WTC11 (cell line): ENCODE measurements at regions not wholly inside any gene's neighbourhood (a gene's known extent, or its start where the extent isn't known, plus 50 kb on each side); places are given as distances from the start of the nearest gene placed in this dataset.

Experiments used
- ATAC-seq: fragments of 200-7000 bp; cut with Tn5 transposase; 2 replicates; pipeline ENCODE4 v1.10.0; 2021; ENCODE audit warnings: mild to moderate bottlenecking, moderate library complexity
- CTCF ChIA-PET: fragments of 300-600 bp; sonication (Branson Sonifier 250); formaldehyde crosslinking; loops from one replicate; lab custom pipeline; 2021; ENCODE audit warnings: antibody characterized with exemption; lab: Charles Lee
- POLR2A ChIA-PET: fragments of 350-600 bp; sonication (Branson Sonifier 250); formaldehyde crosslinking; loops from one replicate; lab custom pipeline; 2021; ENCODE audit warnings: antibody characterized with exemption; lab: Charles Lee
- DNase-seq: peaks from one replicate; pipeline ENCODE4 v3.0.0; 2021; ENCODE audit warnings: low spot score
- H3K27ac Mint-ChIP-seq: 2 replicates; pipeline ENCODE4 v1.8.0; 2021; ENCODE audit warnings: mixed read lengths
- H3K27me3 Mint-ChIP-seq: 2 replicates; pipeline ENCODE4 v1.8.0; 2021; ENCODE audit warnings: low read depth, mild to moderate bottlenecking, moderate library complexity, mixed read lengths
- H3K36me3 Mint-ChIP-seq: 2 replicates; pipeline ENCODE4 v1.8.0; 2021; ENCODE audit warnings: mixed read lengths
- H3K4me1 Mint-ChIP-seq: 2 replicates; pipeline ENCODE4 v1.8.0; 2022; ENCODE audit warnings: mixed read lengths
- H3K4me3 Mint-ChIP-seq: 2 replicates; pipeline ENCODE4 v1.8.0; 2021; ENCODE audit warnings: mild to moderate bottlenecking, moderate library complexity, mixed read lengths
- H3K9me3 Mint-ChIP-seq: 2 replicates; pipeline ENCODE4 v1.8.0; 2021; ENCODE audit warnings: mixed read lengths
- AFF4 ChIP-seq: sonication (generic); formaldehyde crosslinking; IDR thresholded peaks from 2 replicates; pipeline ENCODE4 v1.8.1; 2023; ENCODE audit warnings: mild to moderate bottlenecking, missing genetic modification reagents, borderline replicate concordance
- ELF4 ChIP-seq: sonication (generic); formaldehyde crosslinking; IDR thresholded peaks from 2 replicates; pipeline ENCODE4 v1.8.1; 2022; ENCODE audit warnings: low read depth, mild to moderate bottlenecking, moderate library complexity, missing genetic modification reagents
- FOXK1 ChIP-seq: sonication (generic); formaldehyde crosslinking; IDR thresholded peaks from 2 replicates; pipeline ENCODE4 v1.8.0; 2022; ENCODE audit warnings: mild to moderate bottlenecking, moderate library complexity, missing genetic modification reagents
- FOXP4 ChIP-seq: sonication (generic); formaldehyde crosslinking; IDR thresholded peaks from 2 replicates; pipeline ENCODE4 v1.8.0; 2022; ENCODE audit warnings: mild to moderate bottlenecking, missing genetic modification reagents
- GABPB1 ChIP-seq: sonication (generic); formaldehyde crosslinking; IDR thresholded peaks from 2 replicates; pipeline ENCODE4 v1.8.1; 2023; ENCODE audit warnings: mild to moderate bottlenecking, missing genetic modification reagents
- KAT7 ChIP-seq: sonication (generic); formaldehyde crosslinking; IDR thresholded peaks from 2 replicates; pipeline ENCODE4 v1.8.1; 2023; ENCODE audit warnings: missing genetic modification reagents, mild to moderate bottlenecking, borderline replicate concordance
- NR3C1 ChIP-seq: sonication (generic); formaldehyde crosslinking; conservative IDR thresholded peaks from 2 replicates; pipeline ENCODE4 v1.8.1; 2023; ENCODE audit warnings: low read depth, mild to moderate bottlenecking, missing genetic modification reagents
- SMAD4 ChIP-seq: sonication (generic); formaldehyde crosslinking; IDR thresholded peaks from 2 replicates; pipeline ENCODE4 v1.8.0; 2022; ENCODE audit warnings: mild to moderate bottlenecking, missing genetic modification reagents
- STAT6 ChIP-seq: sonication (generic); formaldehyde crosslinking; conservative IDR thresholded peaks from 2 replicates; pipeline ENCODE4 v1.8.1; 2023; ENCODE audit warnings: mild to moderate bottlenecking, low read depth, missing genetic modification reagents, moderate library complexity
- TCF7 ChIP-seq: sonication (generic); formaldehyde crosslinking; IDR thresholded peaks from 2 replicates; pipeline ENCODE4 v1.8.0; 2022; ENCODE audit warnings: mild to moderate bottlenecking, low read depth, missing genetic modification reagents, moderate library complexity
- TP53 ChIP-seq: sonication (generic); formaldehyde crosslinking; IDR thresholded peaks from 2 replicates; pipeline ENCODE4 v1.8.1; 2023; ENCODE audit warnings: mild to moderate bottlenecking, missing genetic modification reagents
- ZNF219 ChIP-seq: sonication (generic); formaldehyde crosslinking; IDR thresholded peaks from 2 replicates; pipeline ENCODE4 v1.8.0; 2023; ENCODE audit warnings: missing genetic modification reagents, mild to moderate bottlenecking, borderline replicate concordance
- ZNF263 ChIP-seq: sonication (generic); formaldehyde crosslinking; IDR thresholded peaks from 2 replicates; pipeline ENCODE4 v1.8.1; 2022; ENCODE audit warnings: low read depth, mild to moderate bottlenecking, moderate library complexity, missing genetic modification reagents
- ZNF416 ChIP-seq: fragments of 250-450 bp; sonication (Bioruptor Pico); IDR thresholded peaks from 2 replicates; pipeline ENCODE4 v1.9.0; 2021; ENCODE audit warnings: mild to moderate bottlenecking, inconsistent platforms
- TF ChIP-seq, protein P1 (sequence below): fragments of 250-450 bp; sonication (Bioruptor Pico); IDR thresholded peaks from 2 replicates; pipeline ENCODE4 v1.9.0; 2021; ENCODE audit warnings: mild to moderate bottlenecking, borderline replicate concordance
- TF ChIP-seq, protein P2 (sequence below): sonication (generic); formaldehyde crosslinking; IDR thresholded peaks from 2 replicates; pipeline ENCODE4 v1.8.1; 2022; ENCODE audit warnings: mild to moderate bottlenecking, moderate library complexity, missing genetic modification reagents
- TF ChIP-seq, protein P3 (sequence below): fragments of 250-450 bp; sonication (Bioruptor Pico); IDR thresholded peaks from 2 replicates; pipeline ENCODE4 v1.8.0; 2021; ENCODE audit warnings: mild to moderate bottlenecking
- TF ChIP-seq, protein P4 (sequence below): sonication (generic); formaldehyde crosslinking; IDR thresholded peaks from 2 replicates; pipeline ENCODE4 v1.8.1; 2023; ENCODE audit warnings: mild to moderate bottlenecking, missing genetic modification reagents, moderate library complexity

- H3K27ac Mint-ChIP-seq, result no peak overlapping the region
- no peaks in the 10 kb centered on the region for H3K27me3 Mint-ChIP-seq
- ATAC-seq, result no peak
- no peak overlapping the region for H3K4me3 Mint-ChIP-seq
- POLR2A ChIA-PET, result no interaction called here
- TF ChIP-seq AFF4 (CRISPR knock-in tag), result no peak
- TF ChIP-seq TCF7 (CRISPR knock-in tag), result no peak
- no peak for TF ChIP-seq ZNF416 (CRISPR knock-in tag)
- TF ChIP-seq FOXP4 (CRISPR knock-in tag), result no peak
- TF ChIP-seq KAT7, result no peak
- no peak for TF ChIP-seq ELF4
- TF ChIP-seq, protein P1, sequence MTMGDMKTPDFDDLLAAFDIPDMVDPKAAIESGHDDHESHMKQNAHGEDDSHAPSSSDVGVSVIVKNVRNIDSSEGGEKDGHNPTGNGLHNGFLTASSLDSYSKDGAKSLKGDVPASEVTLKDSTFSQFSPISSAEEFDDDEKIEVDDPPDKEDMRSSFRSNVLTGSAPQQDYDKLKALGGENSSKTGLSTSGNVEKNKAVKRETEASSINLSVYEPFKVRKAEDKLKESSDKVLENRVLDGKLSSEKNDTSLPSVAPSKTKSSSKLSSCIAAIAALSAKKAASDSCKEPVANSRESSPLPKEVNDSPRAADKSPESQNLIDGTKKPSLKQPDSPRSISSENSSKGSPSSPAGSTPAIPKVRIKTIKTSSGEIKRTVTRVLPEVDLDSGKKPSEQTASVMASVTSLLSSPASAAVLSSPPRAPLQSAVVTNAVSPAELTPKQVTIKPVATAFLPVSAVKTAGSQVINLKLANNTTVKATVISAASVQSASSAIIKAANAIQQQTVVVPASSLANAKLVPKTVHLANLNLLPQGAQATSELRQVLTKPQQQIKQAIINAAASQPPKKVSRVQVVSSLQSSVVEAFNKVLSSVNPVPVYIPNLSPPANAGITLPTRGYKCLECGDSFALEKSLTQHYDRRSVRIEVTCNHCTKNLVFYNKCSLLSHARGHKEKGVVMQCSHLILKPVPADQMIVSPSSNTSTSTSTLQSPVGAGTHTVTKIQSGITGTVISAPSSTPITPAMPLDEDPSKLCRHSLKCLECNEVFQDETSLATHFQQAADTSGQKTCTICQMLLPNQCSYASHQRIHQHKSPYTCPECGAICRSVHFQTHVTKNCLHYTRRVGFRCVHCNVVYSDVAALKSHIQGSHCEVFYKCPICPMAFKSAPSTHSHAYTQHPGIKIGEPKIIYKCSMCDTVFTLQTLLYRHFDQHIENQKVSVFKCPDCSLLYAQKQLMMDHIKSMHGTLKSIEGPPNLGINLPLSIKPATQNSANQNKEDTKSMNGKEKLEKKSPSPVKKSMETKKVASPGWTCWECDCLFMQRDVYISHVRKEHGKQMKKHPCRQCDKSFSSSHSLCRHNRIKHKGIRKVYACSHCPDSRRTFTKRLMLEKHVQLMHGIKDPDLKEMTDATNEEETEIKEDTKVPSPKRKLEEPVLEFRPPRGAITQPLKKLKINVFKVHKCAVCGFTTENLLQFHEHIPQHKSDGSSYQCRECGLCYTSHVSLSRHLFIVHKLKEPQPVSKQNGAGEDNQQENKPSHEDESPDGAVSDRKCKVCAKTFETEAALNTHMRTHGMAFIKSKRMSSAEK, result no peak
- TF ChIP-seq FOXK1 (CRISPR knock-in tag), result no peak
- TF ChIP-seq STAT6 (CRISPR knock-in tag), result no peak
- CTCF ChIA-PET, result no interaction called here
- peaks cover 3% of the 10 kb centered on the region; the same call in 1 of the 2 replicates for H3K4me1 Mint-ChIP-seq
- H3K9me3 Mint-ChIP-seq, result peaks cover 3% of the 10 kb centered on the region; the same call in 1 of the 2 replicates
- no peak for DNase-seq
- H3K36me3 Mint-ChIP-seq, result peaks cover 3% of the 10 kb centered on the region
Measured at GRCh38 chr6:109243863-109244825, 138.1 kb downstream of the CD164 start.

DNA sequence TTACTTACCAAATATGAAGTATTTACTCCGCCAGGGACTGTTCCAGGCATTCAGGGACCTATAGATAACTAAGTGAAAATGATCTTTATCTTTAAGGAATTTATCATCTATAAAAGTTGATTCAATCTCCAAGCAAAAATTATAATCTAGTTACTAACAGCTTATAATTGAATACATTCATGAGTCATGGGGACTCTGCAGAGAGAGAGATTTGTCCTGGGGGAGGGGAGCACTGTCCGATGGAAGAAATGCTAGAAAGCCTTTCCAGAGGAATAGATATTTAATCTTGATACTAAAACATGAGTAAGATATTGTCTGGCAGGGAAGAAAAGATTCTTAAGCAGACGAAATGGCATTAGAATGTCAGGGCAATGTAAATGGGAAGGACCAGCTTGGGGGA is 139.3 kb downstream of the CD164 start:
- Mint-ChIP-seq H3K27me3 (no peaks in the 10 kb centered on the region), H3K9me3 (peaks cover 3% of the 10 kb centered on the region; the same call in 1 of the 2 replicates), H3K36me3 (peaks cover 3% of the 10 kb centered on the region), H3K4me1 (peaks cover 3% of the 10 kb centered on the region; the same call in 1 of the 2 replicates), H3K4me3 (no peak overlapping the region), H3K27ac (no peak overlapping the region)
- ChIA-PET POLR2A (no interaction called here), CTCF (no interaction called here)
- no peak for DNase-seq
- ATAC-seq, result no peak
- no peak for TF ChIP-seq ZNF219 (CRISPR knock-in tag)
- no peak for TF ChIP-seq TP53
- TF ChIP-seq SMAD4 (CRISPR knock-in tag), result no peak
- TF ChIP-seq GABPB1, result no peak
- TF ChIP-seq, protein P2, sequence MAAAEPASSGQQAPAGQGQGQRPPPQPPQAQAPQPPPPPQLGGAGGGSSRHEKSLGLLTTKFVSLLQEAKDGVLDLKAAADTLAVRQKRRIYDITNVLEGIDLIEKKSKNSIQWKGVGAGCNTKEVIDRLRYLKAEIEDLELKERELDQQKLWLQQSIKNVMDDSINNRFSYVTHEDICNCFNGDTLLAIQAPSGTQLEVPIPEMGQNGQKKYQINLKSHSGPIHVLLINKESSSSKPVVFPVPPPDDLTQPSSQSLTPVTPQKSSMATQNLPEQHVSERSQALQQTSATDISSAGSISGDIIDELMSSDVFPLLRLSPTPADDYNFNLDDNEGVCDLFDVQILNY (CRISPR knock-in tag), result no peak
- no peak for TF ChIP-seq NR3C1 (CRISPR knock-in tag)
- TF ChIP-seq, protein P3, sequence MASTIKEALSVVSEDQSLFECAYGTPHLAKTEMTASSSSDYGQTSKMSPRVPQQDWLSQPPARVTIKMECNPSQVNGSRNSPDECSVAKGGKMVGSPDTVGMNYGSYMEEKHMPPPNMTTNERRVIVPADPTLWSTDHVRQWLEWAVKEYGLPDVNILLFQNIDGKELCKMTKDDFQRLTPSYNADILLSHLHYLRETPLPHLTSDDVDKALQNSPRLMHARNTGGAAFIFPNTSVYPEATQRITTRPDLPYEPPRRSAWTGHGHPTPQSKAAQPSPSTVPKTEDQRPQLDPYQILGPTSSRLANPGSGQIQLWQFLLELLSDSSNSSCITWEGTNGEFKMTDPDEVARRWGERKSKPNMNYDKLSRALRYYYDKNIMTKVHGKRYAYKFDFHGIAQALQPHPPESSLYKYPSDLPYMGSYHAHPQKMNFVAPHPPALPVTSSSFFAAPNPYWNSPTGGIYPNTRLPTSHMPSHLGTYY (CRISPR knock-in tag), result no peak
- TF ChIP-seq, protein P4, sequence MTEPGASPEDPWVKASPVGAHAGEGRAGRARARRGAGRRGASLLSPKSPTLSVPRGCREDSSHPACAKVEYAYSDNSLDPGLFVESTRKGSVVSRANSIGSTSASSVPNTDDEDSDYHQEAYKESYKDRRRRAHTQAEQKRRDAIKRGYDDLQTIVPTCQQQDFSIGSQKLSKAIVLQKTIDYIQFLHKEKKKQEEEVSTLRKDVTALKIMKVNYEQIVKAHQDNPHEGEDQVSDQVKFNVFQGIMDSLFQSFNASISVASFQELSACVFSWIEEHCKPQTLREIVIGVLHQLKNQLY (CRISPR knock-in tag), result no peak
- TF ChIP-seq ZNF263 (CRISPR knock-in tag), result no peak
